Activated B cell treated with CpG ODN at 0.5 μM for 24 hours (primary cell): ENCODE measurements at regions not wholly inside any gene's neighbourhood (a gene's known extent, or its start where the extent isn't known, plus 50 kb on each side); places are given as distances from the start of the nearest gene placed in this dataset.

ENCODE experiments used
- ATAC-seq: fragments of 200-7000 bp; cut with Tn5 transposase; one replicate; pipeline ENCODE4 v1.10.0; 2021; ENCODE audit warnings: low read depth, mild to moderate bottlenecking, moderate library complexity
- CTCF ChIA-PET: fragments of 350-600 bp; sonication (Branson Sonifier 250); formaldehyde crosslinking; loops from one replicate; lab custom pipeline; 2021; ENCODE audit warnings: antibody characterized with exemption; lab: Charles Lee
- POLR2A ChIA-PET: fragments of 350-600 bp; sonication (Branson Sonifier 250); formaldehyde crosslinking; loops from one replicate; lab custom pipeline; 2021; ENCODE audit warnings: antibody characterized with exemption; lab: Charles Lee
- DNase-seq: peaks from one replicate; pipeline ENCODE4 v3.0.0; 2022
- H3K27ac Mint-ChIP-seq: one replicate; pipeline ENCODE4 v1.8.0; 2020; ENCODE audit warnings: mixed read lengths
- H3K27me3 Mint-ChIP-seq: one replicate; pipeline ENCODE4 v1.8.0; 2021; ENCODE audit warnings: mixed read lengths
- H3K36me3 Mint-ChIP-seq: one replicate; pipeline ENCODE4 v1.8.0; 2021; ENCODE audit warnings: low read depth, mixed read lengths
- H3K4me1 Mint-ChIP-seq: one replicate; pipeline ENCODE4 v1.8.0; 2021; ENCODE audit warnings: mixed read lengths
- H3K4me3 Mint-ChIP-seq: one replicate; pipeline ENCODE4 v1.8.0; 2020; ENCODE audit warnings: mild to moderate bottlenecking, mixed read lengths
- H3K9me3 Mint-ChIP-seq: one replicate; pipeline ENCODE4 v1.8.0; 2020; ENCODE audit warnings: mixed read lengths
- intact Hi-C: fragments of 100-400 bp; cut with micrococcal nuclease; formaldehyde crosslinking; loops from one replicate; pipeline ENCODE4 v1.15.1; 2024
- TF ChIP-seq, protein P1 (sequence below): fragments of 200-600 bp; IDR thresholded peaks from one replicate; pipeline ENCODE4 v1.8.0; 2022; ENCODE audit warnings: antibody characterized with exemption, mild to moderate bottlenecking

DNA sequence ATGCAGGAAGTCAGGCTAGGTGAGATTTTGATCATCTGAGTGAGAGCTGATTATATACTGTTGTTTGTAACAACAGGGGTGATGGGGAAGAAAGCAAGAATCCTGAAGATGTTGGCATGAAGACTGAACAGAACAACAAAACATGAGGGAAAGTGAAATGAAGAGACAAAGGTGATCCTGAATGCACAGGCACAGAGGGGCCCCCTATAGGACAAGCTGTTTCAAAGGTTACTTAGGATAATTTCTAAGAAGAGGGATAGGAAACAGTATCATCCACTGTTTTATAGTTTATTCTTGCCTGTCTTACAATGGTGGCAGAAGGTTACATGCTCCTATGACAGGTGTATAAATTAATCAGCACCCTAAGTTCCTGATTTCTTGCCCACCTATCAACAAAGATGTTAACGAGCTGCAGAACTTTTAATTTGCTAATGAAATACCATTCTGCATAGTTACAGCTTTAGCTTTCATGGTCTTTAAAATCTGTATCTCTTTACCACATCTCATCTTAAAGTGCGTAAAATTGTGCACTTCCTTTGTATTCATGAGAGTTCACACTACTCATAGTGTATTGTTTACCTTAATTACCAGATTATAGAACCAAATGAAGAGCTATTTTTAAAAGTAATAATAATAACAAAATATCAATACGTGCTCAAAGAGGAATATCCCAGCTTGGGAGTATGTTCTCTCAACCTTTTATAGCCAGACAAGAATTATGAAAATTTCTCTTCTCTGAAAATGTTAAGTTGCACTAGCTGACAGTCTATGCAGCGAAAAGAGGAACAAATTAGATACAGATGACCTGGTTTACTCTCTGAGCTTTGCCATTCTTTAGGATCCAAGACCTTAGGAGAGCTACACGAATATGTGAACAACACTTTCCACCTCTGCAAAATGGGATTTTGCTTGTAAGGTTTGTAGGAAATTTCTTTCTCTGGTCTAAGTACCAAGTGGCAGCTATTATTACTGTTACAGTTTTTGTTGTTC, 192.5 kb downstream of the EDN1 start:
- peak overlapping the region; percentile 74 for H3K4me3 Mint-ChIP-seq
- H3K4me1 Mint-ChIP-seq: peaks cover 12% of the 10 kb centered on the region
- H3K27me3 Mint-ChIP-seq: no peaks in the 10 kb centered on the region
- no peak for DNase-seq
- no peak overlapping the region for H3K27ac Mint-ChIP-seq
- no peak for ATAC-seq
- H3K36me3 Mint-ChIP-seq: no peaks in the 10 kb centered on the region
- ChIA-PET CTCF (interaction anchor here (1.0 kb wide), 1 partner anchor 193 kb away, joined by 4 read pairs; no protein-coding TSS in a partner anchor), POLR2A (no interaction called here)
- H3K9me3 Mint-ChIP-seq: no peaks in the 10 kb centered on the region
- intact Hi-C loops: no loop called here
- TF ChIP-seq, protein P1, sequence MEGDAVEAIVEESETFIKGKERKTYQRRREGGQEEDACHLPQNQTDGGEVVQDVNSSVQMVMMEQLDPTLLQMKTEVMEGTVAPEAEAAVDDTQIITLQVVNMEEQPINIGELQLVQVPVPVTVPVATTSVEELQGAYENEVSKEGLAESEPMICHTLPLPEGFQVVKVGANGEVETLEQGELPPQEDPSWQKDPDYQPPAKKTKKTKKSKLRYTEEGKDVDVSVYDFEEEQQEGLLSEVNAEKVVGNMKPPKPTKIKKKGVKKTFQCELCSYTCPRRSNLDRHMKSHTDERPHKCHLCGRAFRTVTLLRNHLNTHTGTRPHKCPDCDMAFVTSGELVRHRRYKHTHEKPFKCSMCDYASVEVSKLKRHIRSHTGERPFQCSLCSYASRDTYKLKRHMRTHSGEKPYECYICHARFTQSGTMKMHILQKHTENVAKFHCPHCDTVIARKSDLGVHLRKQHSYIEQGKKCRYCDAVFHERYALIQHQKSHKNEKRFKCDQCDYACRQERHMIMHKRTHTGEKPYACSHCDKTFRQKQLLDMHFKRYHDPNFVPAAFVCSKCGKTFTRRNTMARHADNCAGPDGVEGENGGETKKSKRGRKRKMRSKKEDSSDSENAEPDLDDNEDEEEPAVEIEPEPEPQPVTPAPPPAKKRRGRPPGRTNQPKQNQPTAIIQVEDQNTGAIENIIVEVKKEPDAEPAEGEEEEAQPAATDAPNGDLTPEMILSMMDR: no peak

DNA sequence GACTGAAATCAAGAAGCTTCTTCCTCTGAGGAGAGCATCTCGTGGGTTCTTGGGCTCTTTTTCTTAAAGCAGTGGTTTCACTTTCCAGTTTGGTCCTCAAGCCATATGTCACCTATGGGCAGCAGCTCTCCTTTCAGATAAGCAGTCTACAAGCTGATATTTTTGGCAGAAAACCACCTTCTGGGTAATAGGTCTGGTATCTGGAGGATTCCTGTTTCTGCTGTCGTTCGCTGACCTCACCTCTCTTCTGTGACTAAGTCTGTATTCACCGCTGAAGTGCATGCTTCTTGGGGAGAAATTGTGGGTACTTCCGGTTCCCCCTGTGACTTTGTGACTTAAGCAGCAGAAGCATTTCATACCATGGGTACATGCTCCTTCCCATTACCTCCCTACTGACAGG, 193.6 kb downstream of the EDN1 start:
- H3K9me3 Mint-ChIP-seq: no peaks in the 10 kb centered on the region
- TF ChIP-seq, protein P1: no peak
- H3K27me3 Mint-ChIP-seq: no peaks in the 10 kb centered on the region
- ChIA-PET CTCF (no interaction called here), POLR2A (no interaction called here)
- no peaks in the 10 kb centered on the region for H3K36me3 Mint-ChIP-seq
- H3K4me1 Mint-ChIP-seq: peaks cover 12% of the 10 kb centered on the region
- ATAC-seq (no peak), DNase-seq (no peak)
- peak overlapping the region; percentile 74 for H3K4me3 Mint-ChIP-seq
- intact Hi-C loops: no loop called here
- no peak overlapping the region for H3K27ac Mint-ChIP-seq

DNA sequence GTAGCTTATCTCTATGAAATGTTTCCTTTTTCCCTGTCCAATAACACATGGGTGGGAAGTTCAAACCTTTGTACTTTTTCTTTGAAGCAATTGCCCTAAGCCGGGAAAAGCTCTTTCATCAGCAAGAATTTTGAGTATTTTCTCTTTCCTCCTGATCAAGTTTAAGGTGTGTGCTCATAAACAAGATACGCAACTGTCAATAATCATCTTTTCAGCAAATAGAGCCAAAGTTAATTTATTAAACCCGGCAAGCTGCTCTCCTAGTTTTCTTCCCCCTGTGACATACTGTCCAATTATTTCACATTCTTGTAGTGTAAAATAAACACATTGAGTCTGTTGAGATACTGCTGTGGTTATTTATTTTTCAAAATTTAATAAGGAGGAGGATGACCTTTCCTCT, 194.4 kb downstream of the EDN1 start:
- Mint-ChIP-seq H3K27ac (no peak overlapping the region), H3K36me3 (no peaks in the 10 kb centered on the region), H3K27me3 (no peaks in the 10 kb centered on the region), H3K4me1 (peaks cover 12% of the 10 kb centered on the region), H3K9me3 (no peaks in the 10 kb centered on the region), H3K4me3 (no peak overlapping the region)
- ChIA-PET POLR2A (no interaction called here), CTCF (no interaction called here)
- ATAC-seq: no peak
- no peak for DNase-seq
- intact Hi-C loops: no loop called here
- TF ChIP-seq, protein P1: no peak

DNA sequence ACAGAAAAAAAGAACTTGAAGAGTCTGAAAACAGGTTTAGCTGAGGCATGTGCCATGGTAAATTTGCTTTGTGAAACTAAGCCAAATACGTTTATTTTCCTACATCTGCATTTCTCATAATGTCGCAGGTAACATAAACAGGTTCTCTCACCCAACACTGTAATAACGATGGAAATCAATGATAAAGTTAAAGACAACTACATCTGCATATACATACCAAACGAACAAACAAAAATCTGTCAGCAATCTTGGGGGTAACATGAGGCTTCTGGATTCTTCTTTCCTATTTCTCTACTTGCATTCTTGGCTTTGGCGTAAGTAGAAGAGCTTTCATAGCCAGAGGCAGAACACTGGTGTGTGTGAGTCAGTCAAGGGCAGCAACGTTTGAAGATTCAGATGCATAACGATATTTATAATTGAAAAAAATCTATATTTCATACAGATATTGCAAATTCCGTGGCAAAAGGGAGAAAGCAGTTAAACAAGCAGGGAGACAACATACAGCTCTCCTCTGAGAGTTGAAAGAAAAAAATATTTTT, 195.1 kb downstream of the EDN1 start:
- ChIA-PET POLR2A (no interaction called here), CTCF (no interaction called here)
- TF ChIP-seq, protein P1: no peak
- H3K27ac Mint-ChIP-seq: no peak overlapping the region
- no peaks in the 10 kb centered on the region for H3K9me3 Mint-ChIP-seq
- H3K36me3 Mint-ChIP-seq: no peaks in the 10 kb centered on the region
- no peaks in the 10 kb centered on the region for H3K27me3 Mint-ChIP-seq
- no peak overlapping the region for H3K4me3 Mint-ChIP-seq
- ATAC-seq (no peak), DNase-seq (no peak)
- intact Hi-C loops: no loop called here
- peaks cover 12% of the 10 kb centered on the region for H3K4me1 Mint-ChIP-seq

DNA sequence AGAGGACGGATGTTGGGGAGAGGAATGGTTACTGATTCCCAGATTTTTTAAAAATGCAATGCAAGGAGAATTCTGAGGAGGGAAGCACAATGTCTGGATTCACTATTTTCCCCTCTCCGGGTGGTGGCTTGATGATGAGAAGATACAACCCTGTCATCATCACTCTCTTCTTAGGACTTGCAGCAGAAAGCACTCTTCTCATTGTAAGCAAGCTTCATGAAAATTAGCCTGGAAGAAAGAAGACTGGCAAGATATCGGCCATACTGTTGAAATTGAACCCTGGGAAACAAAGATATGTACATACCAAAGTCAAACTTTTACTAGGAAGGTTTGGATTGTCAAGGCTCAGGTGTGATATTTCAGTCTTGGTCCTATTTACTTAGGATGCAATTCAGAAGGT, 195.7 kb downstream of the EDN1 start:
- ATAC-seq (no peak), DNase-seq (no peak)
- Mint-ChIP-seq H3K27ac (no peak overlapping the region), H3K4me3 (no peak overlapping the region), H3K9me3 (no peaks in the 10 kb centered on the region), H3K27me3 (no peaks in the 10 kb centered on the region), H3K4me1 (peaks cover 12% of the 10 kb centered on the region), H3K36me3 (no peaks in the 10 kb centered on the region)
- POLR2A ChIA-PET: no interaction called here
- TF ChIP-seq, protein P1: no peak
- CTCF ChIA-PET: no interaction called here
- intact Hi-C loops: no loop called here
